ENCODE measurements at regions not wholly inside any gene's neighbourhood (a gene's known extent, or its start where the extent isn't known, plus 50 kb on each side); places are given as distances from the start of the nearest gene placed in this dataset.

GRCh38 chr6:8855411-8855810, 420.1 kb upstream of the SLC35B3 start:
- TF ChIP-seq GATA3 (IDR thresholded peaks at IDR 0.05; ENCODE audit: low read depth, low read length): no peak
- TF ChIP-seq GATA2 (IDR thresholded peaks at IDR 0.05; ENCODE audit: low read depth, low read length): no peak

GRCh38 chr6:8852332-8852731, 417.0 kb upstream of the SLC35B3 start:
- TF ChIP-seq GATA3 (IDR thresholded peaks at IDR 0.05; ENCODE audit: low read depth, low read length): no peak
- no peak for TF ChIP-seq GATA2 (IDR thresholded peaks at IDR 0.05; ENCODE audit: low read depth, low read length)

DNA sequence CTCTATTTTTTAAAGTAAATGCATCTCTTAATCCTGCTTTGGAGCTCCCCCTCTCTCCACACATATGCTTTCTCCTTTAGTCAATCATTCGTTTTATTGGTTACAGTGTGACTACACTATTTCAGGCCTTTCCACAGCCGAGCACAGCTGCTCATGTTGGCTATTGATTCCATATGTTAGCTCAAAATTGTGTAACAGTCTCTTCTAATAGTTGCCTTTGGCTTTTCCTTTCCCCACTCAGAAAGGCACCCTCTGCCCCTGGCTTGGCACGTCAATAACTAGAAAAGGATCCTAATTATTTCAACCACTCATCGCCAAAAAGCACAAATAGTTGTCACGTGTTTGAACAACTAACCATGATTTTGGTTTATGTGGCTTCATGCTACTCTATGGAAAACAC, 410.3 kb upstream of the SLC35B3 start:
- TF ChIP-seq GATA2 (IDR thresholded peaks at IDR 0.05; ENCODE audit: low read depth, low read length) (no peak), GATA3 (IDR thresholded peaks at IDR 0.05; ENCODE audit: low read depth, low read length) (no peak)

- no peak for TF ChIP-seq GATA3 (IDR thresholded peaks at IDR 0.05; ENCODE audit: low read depth, low read length)
- TF ChIP-seq GATA2 (IDR thresholded peaks at IDR 0.05; ENCODE audit: low read depth, low read length): no peak
These were observed 409.6 kb upstream of the SLC35B3 start for GRCh38 chr6:8844968-8845367.

DNA sequence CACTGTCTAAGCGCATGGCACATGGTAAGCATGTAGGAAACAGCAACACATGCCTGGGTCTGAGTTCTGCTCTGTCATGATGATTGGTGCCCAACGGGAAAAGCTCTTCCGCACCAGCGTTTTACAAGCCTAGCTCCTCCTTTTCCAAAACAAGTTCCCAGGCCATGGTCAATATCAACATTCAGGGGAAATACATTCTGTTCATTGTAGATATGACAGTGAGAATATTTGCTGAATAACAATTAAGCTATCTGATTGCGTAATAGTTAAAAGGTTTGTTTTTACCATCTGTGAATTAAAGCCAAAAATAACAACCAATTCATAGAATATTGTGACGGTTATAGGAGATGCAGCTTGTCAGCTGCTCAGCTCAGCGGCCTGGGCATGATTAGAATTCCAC, 404.3 kb upstream of the SLC35B3 start:
- no peak for TF ChIP-seq GATA3 (IDR thresholded peaks at IDR 0.05; ENCODE audit: low read depth, low read length)
- TF ChIP-seq GATA2 (IDR thresholded peaks at IDR 0.05; ENCODE audit: low read depth, low read length): no peak

DNA sequence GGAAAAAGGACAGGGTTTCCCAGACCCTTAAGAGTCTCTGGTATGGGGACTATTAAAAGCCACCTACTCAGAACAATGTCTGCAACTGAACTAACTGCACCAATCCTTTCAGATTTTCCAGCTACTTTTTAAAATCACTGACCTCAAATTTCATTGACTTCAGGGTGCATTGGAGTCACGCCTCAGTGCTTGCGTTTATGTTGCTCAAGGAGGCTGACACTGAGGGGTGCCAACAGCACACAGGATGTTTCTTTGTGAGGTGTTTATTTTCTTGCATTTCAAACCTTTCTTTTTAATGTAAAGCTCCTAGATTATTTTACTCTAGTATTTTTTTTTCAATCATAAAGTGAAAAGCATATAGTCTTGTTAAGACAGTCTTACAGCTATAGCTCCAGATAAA, 402.0 kb upstream of the SLC35B3 start:
- TF ChIP-seq GATA3 (IDR thresholded peaks at IDR 0.05; ENCODE audit: low read depth, low read length): no peak
- no peak for TF ChIP-seq GATA2 (IDR thresholded peaks at IDR 0.05; ENCODE audit: low read depth, low read length)

- TF ChIP-seq GATA3 (IDR thresholded peaks at IDR 0.05; ENCODE audit: low read depth, low read length) (no peak), GATA2 (IDR thresholded peaks at IDR 0.05; ENCODE audit: low read depth, low read length) (no peak)
These were observed 396.2 kb upstream of the SLC35B3 start for GRCh38 chr6:8831366-8832152.

DNA sequence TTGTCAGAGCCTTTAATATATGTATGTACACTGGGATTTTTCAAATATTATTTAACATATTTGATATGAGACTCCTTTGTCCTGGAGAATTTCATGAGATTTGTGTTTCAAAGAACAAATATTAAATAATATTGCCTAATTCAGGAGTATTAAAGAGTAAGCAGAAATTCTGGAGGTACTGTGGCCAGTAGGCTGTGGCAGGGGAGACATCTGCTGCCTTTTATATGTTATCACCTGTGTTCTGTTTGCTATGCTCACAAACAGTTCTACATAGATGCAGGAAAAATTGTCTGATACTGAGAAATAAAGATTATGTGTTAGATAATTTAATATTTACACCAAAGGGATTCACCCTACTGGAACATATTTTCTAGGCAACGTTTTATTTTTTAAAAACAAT, 395.4 kb upstream of the SLC35B3 start:
- TF ChIP-seq GATA2 (IDR thresholded peaks at IDR 0.05; ENCODE audit: low read depth, low read length) (no peak), GATA3 (IDR thresholded peaks at IDR 0.05; ENCODE audit: low read depth, low read length) (no peak)

GRCh38 chr6:8829796-8830195, 394.5 kb upstream of the SLC35B3 start:
- TF ChIP-seq GATA3 (IDR thresholded peaks at IDR 0.05; ENCODE audit: low read depth, low read length): no peak
- no peak for TF ChIP-seq GATA2 (IDR thresholded peaks at IDR 0.05; ENCODE audit: low read depth, low read length)

DNA sequence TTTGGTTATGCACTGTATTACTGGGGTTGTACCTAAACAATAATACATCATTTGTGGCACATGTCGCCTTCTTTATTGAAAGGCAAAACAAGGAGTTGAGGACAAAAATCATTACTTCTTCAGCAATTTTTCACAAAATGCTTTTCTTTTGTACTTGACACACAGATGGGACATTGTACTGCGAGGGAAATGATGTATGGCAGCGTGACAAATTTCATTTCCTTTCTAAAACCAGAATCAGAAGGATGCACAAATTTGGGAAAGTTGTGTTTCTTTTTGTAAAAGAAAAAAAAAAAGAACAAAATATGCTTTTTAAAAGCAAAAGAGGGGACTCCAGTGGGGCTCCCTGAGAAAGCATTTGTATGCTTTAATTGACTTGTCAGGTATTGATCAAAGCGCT, 394.0 kb upstream of the SLC35B3 start:
- TF ChIP-seq GATA2 (IDR thresholded peaks at IDR 0.05; ENCODE audit: low read depth, low read length) (no peak), GATA3 (IDR thresholded peaks at IDR 0.05; ENCODE audit: low read depth, low read length) (no peak)

- TF ChIP-seq GATA2 (IDR thresholded peaks at IDR 0.05; ENCODE audit: low read depth, low read length) (no peak), GATA3 (IDR thresholded peaks at IDR 0.05; ENCODE audit: low read depth, low read length) (no peak)
These were observed 393.0 kb upstream of the SLC35B3 start for GRCh38 chr6:8828376-8828775.

DNA sequence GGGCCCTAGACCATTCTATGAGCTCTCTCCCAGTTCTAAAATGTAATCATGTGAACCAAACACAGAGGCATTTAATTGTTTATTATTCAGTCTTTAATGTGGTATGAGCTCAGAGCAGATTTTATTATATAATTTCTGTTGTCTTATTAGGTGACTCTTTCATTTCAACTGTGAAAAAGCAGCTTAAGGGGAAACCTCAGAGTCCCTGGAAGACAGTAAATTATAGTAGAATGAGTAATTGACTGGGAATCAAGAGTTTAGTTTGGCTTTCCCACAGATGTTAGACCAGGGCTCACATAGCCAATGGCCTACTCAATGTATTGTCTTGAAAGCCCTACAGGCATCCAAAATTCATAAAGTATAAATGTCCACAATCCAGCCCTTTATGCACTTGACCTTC, 390.4 kb upstream of the SLC35B3 start:
- TF ChIP-seq GATA2 (IDR thresholded peaks at IDR 0.05; ENCODE audit: low read depth, low read length) (no peak), GATA3 (IDR thresholded peaks at IDR 0.05; ENCODE audit: low read depth, low read length) (no peak)

GRCh38 chr6:8821981-8822381, 386.6 kb upstream of the SLC35B3 start:
- TF ChIP-seq GATA3 (IDR thresholded peaks at IDR 0.05; ENCODE audit: low read depth, low read length) (no peak), GATA2 (IDR thresholded peaks at IDR 0.05; ENCODE audit: low read depth, low read length) (no peak)

- TF ChIP-seq GATA2 (IDR thresholded peaks at IDR 0.05; ENCODE audit: low read depth, low read length) (no peak), GATA3 (IDR thresholded peaks at IDR 0.05; ENCODE audit: low read depth, low read length) (no peak)
These were observed 385.0 kb upstream of the SLC35B3 start for GRCh38 chr6:8820313-8820712.

DNA sequence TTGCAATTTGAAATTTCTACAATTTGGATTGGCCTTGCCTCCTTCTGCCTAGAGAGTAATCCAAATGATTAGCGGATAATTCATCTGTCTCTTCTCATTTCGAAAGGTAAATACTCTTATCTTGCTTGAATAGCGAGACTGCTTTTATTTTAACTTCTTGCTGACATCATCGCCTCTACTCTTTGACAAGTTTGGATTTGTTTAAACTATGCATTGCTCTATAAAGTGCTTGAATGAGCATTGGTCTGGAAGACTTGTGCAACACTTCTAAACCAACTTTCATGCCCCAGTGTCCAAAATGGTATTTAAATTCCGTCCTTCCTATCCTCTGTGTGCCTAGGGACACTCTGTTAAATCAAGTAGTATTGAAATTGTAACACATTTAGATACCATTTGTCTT, 384.1 kb upstream of the SLC35B3 start:
- TF ChIP-seq GATA3 (IDR thresholded peaks at IDR 0.05; ENCODE audit: low read depth, low read length) (no peak), GATA2 (IDR thresholded peaks at IDR 0.05; ENCODE audit: low read depth, low read length) (no peak)

All from SH-SY5Y (cell line).